H1 (cell line): ENCODE measurements at regions not wholly inside any gene's neighbourhood (a gene's known extent, or its start where the extent isn't known, plus 50 kb on each side); places are given as distances from the start of the nearest gene placed in this dataset.

ENCODE experiments used
- TAF7 ChIP-seq: optimal IDR thresholded peaks from 2 replicates; pipeline ENCODE3; 2011; ENCODE audit warnings: low read depth, mild to moderate bottlenecking, inconsistent platforms, low read length, moderate library complexity, borderline replicate concordance
- TEAD4 ChIP-seq: IDR thresholded peaks from 2 replicates; pipeline ENCODE4 v1.6.1; 2012; ENCODE audit warnings: low read depth, low read length, inconsistent platforms, mixed read lengths

- no peak for TF ChIP-seq TEAD4
- no peak for TF ChIP-seq TAF7
Measured at GRCh38 chr2:106963156-106963555, 77.2 kb upstream of the ST6GAL2 start (continued).
